Keratinocyte (primary cell): ENCODE measurements at regions not wholly inside any gene's neighbourhood (a gene's known extent, or its start where the extent isn't known, plus 50 kb on each side); places are given as distances from the start of the nearest gene placed in this dataset.

Experiments used
- DNase-seq: peaks from one replicate; pipeline ENCODE4 v3.0.0-alpha.2; 2011; ENCODE audit warnings: low read depth, missing footprints, low spot score
- FAIRE-seq: peaks from 2 replicates; lab custom pipeline; 2011; peaks lifted over from hg19 to GRCh38; lab: Jason Lieb, UNC
- H2AFZ ChIP-seq: 2 replicates; pipeline ENCODE4 v1.6.0; 2012; ENCODE audit warnings: low read length, control low read depth, inconsistent platforms; ENCODE audit not compliant: control insufficient read depth
- H3K27ac ChIP-seq: 2 replicates; pipeline ENCODE4 v1.5.1; 2011; ENCODE audit warnings: low read length; ENCODE audit not compliant: control insufficient read depth, insufficient read depth
- H3K27me3 ChIP-seq: 3 replicates; pipeline ENCODE4 v1.6.0; 2011; ENCODE audit warnings: low read length; ENCODE audit not compliant: control insufficient read depth, insufficient read depth; ENCODE audit errors: extremely low read depth
- H3K36me3 ChIP-seq, 2 experiments: 2 replicates in 1 of 2; 3 replicates in 1 of 2; pipeline ENCODE4 v1.5.1; 2011; ENCODE audit warnings: low read length in 2 of 2, mild to moderate bottlenecking in 1 of 2; ENCODE audit not compliant: control insufficient read depth in 2 of 2, insufficient read depth in 2 of 2; ENCODE audit errors: extremely low read depth in 1 of 2
- H3K4me1 ChIP-seq: 3 replicates; pipeline ENCODE4 v1.5.1; 2011; ENCODE audit warnings: low read length; ENCODE audit not compliant: control insufficient read depth, insufficient read depth; ENCODE audit errors: extremely low read depth
- H3K4me2 ChIP-seq: 3 replicates; pipeline ENCODE4 v1.6.0; 2011; ENCODE audit warnings: low read depth, low read length; ENCODE audit not compliant: control insufficient read depth, insufficient read depth; ENCODE audit errors: extremely low read depth
- H3K4me3 ChIP-seq, 3 experiments: fragments of 200-600 bp in 1 of 3; sonication (generic) in 1 of 3; 2 replicates in 2 of 3; 3 replicates in 1 of 3; pipeline ENCODE4 v1.5.1; 2011 to 2016; ENCODE audit warnings: low read length in 3 of 3, mild to moderate bottlenecking in 3 of 3, control low read depth in 2 of 3, inconsistent platforms in 1 of 3, low read depth in 1 of 3, mixed read lengths in 1 of 3, mixed run types in 1 of 3, moderate library complexity in 1 of 3; ENCODE audit not compliant: control insufficient read depth in 2 of 3, insufficient read depth in 2 of 3; ENCODE audit errors: extremely low read depth in 1 of 3
- H3K79me2 ChIP-seq: 2 replicates; pipeline ENCODE4 v1.6.0; 2012; ENCODE audit warnings: low read length; ENCODE audit not compliant: control insufficient read depth, insufficient read depth
- H3K9ac ChIP-seq: 3 replicates; pipeline ENCODE4 v1.6.0; 2011; ENCODE audit warnings: low read length; ENCODE audit not compliant: control insufficient read depth, insufficient read depth; ENCODE audit errors: extremely low read depth
- H3K9me1 ChIP-seq: 3 replicates; pipeline ENCODE4 v1.6.0; 2011; ENCODE audit warnings: low read length; ENCODE audit not compliant: control insufficient read depth, insufficient read depth; ENCODE audit errors: extremely low read depth
- H3K9me3 ChIP-seq: 2 replicates; pipeline ENCODE4 v1.5.1; 2012; ENCODE audit warnings: low read depth, low read length; ENCODE audit not compliant: control insufficient read depth
- H4K20me1 ChIP-seq: 3 replicates; pipeline ENCODE4 v1.6.0; 2011; ENCODE audit warnings: low read length; ENCODE audit not compliant: control insufficient read depth, insufficient read depth; ENCODE audit errors: extremely low read depth
- EZH2 ChIP-seq: IDR thresholded peaks from one replicate; pipeline ENCODE4 v1.6.1; 2012; ENCODE audit warnings: inconsistent platforms, mild to moderate bottlenecking, low read length, moderate library complexity
- dilution Hi-C: fragments of 300-500 bp; cut with MboI; formaldehyde crosslinking; loops from one replicate; pipeline ENCODE4 v1.7.0; 2020; ENCODE audit warnings: low sequenced_read_pairs; ENCODE audit not compliant: extremely low pct_ligation_motif_present
- TF ChIP-seq, protein P1 (sequence below), 3 experiments: IDR thresholded peaks in 1 of 3; conservative IDR thresholded peaks in 1 of 3; optimal IDR thresholded peaks in 1 of 3; 2 replicates in 2 of 3; 3 replicates in 1 of 3; pipeline versions ENCODE3 to v1.5.1; 2011; ENCODE audit warnings: low read length in 3 of 3, mild to moderate bottlenecking in 3 of 3, moderate library complexity in 2 of 3, control low read depth in 1 of 3, inconsistent platforms in 1 of 3; ENCODE audit not compliant: insufficient read depth in 2 of 3; ENCODE audit errors: extremely low read depth in 1 of 3

DNA sequence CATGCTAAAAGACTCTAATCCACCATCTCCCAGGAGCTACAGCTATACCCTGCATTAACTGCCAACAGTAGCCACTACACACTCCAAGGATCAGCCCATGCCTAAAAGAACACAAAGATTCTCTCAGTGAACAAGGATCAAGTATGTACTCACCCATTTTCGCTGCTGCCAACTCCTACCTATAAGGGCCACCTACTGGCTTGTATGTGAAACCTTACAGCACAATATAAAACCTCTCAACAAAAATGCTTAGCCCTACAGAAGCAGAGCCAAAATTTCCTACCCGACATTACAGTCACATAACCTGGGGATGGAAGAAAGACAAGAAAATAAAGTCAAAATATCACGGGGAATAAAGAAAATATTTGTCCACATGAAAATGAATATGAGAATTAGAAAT is 562.8 kb upstream of the POU3F4 start:
- Histone ChIP-seq H3K9me1 (no peaks in the 10 kb centered on the region), H4K20me1 (no peaks in the 10 kb centered on the region), H3K4me2 (no peak overlapping the region), H2AFZ (no peak overlapping the region), H3K9me3 (no peaks in the 10 kb centered on the region), H3K4me1 (no peaks in the 10 kb centered on the region), H3K79me2 (no peaks in the 10 kb centered on the region), H3K27me3 (no peaks in the 10 kb centered on the region), H3K27ac (no peak overlapping the region), H3K4me3 (no peak overlapping the region), H3K9ac (no peak overlapping the region), H3K36me3 (no peaks in the 10 kb centered on the region)
- dilution Hi-C loops, result no loop called here
- TF ChIP-seq EZH2, result no peak
- TF ChIP-seq, protein P1, sequence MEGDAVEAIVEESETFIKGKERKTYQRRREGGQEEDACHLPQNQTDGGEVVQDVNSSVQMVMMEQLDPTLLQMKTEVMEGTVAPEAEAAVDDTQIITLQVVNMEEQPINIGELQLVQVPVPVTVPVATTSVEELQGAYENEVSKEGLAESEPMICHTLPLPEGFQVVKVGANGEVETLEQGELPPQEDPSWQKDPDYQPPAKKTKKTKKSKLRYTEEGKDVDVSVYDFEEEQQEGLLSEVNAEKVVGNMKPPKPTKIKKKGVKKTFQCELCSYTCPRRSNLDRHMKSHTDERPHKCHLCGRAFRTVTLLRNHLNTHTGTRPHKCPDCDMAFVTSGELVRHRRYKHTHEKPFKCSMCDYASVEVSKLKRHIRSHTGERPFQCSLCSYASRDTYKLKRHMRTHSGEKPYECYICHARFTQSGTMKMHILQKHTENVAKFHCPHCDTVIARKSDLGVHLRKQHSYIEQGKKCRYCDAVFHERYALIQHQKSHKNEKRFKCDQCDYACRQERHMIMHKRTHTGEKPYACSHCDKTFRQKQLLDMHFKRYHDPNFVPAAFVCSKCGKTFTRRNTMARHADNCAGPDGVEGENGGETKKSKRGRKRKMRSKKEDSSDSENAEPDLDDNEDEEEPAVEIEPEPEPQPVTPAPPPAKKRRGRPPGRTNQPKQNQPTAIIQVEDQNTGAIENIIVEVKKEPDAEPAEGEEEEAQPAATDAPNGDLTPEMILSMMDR (optimal IDR thresholded peaks at IDR 0.05 in 1 of 3, IDR thresholded peaks at IDR 0.05 in 1 of 3, conservative IDR thresholded peaks at IDR 0.05 in 1 of 3; ENCODE audit: extremely low read depth in 1 of 3, insufficient read depth in 2 of 3, low read length in 3 of 3), result no peak
- DNase-seq (no peak), FAIRE-seq (no peak)

DNA sequence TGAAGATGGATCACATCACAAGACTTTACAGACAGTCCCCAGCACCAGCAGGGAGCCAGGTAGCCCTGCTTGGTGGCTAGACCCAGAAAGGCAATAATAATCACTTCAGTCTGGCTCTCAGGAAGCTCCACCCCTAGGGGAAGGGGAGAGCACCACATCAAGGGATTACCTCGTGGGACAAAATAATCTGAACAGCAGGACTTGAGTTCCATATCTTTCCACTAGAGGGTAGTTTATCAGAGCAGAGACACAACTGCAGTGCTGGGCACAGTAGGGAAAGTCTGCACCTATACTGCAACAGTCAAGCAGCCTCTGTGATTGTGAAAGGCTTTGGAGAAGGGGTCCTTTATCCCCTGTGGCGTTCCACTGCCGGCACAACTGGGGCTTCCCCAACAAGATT is 547.0 kb upstream of the POU3F4 start:
- Histone ChIP-seq H3K9me1 (no peaks in the 10 kb centered on the region), H3K4me1 (no peaks in the 10 kb centered on the region), H4K20me1 (no peaks in the 10 kb centered on the region), H3K9me3 (no peaks in the 10 kb centered on the region), H3K79me2 (no peaks in the 10 kb centered on the region), H3K27ac (no peak overlapping the region), H3K4me2 (no peak overlapping the region), H3K9ac (no peak overlapping the region), H3K36me3 (no peaks in the 10 kb centered on the region), H3K4me3 (no peak overlapping the region), H3K27me3 (no peaks in the 10 kb centered on the region), H2AFZ (no peak overlapping the region)
- TF ChIP-seq, protein P1 (optimal IDR thresholded peaks at IDR 0.05 in 1 of 3, IDR thresholded peaks at IDR 0.05 in 1 of 3, conservative IDR thresholded peaks at IDR 0.05 in 1 of 3; ENCODE audit: extremely low read depth in 1 of 3, insufficient read depth in 2 of 3, low read length in 3 of 3), result peak in 1 of 3 experiments; percentile 17
- no peak for TF ChIP-seq EZH2
- no peak for DNase-seq
- dilution Hi-C loops, result no loop called here
- FAIRE-seq, result no peak
